ENCODE measurements at regions not wholly inside any gene's neighbourhood (a gene's known extent, or its start where the extent isn't known, plus 50 kb on each side); places are given as distances from the start of the nearest gene placed in this dataset.

DNA sequence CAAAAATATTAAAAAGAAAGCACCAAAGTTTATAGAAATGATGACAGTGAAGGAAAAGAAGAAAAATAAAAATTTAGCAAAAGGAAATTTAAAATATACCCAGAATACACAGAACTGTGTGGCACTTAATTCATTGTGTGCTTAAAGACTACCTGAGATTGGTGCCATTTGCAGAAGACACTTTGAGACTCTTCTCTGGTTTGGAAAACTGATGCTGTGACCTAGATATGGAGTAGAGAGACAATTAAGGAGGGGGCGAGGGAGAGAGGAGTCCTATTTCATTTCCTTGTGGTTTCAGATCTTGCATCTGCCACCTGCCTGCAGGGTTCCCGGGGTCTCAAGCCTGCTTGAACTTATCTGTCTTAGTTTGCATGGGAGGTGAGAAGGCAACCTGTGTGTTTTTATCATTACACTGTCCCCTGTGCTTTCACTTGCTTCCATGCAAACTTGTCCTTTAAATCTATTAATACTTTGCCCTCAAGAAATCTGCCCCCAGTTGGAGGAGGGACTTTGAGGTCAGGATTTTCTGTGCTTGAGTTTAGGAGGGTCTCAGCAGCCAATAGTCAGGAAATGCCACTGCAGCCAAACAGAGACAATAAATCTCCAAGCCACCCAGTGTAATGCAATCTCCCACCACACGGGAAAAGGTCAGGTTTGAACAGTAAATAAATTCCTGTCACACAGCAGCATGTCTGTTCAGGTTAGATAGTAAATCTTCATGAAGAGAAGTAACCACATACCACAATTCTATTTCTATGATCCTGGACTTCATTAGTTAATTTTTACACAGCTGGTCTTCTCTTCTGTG, 119.4 kb downstream of the CAND1 start:
- TF ChIP-seq, protein P1, sequence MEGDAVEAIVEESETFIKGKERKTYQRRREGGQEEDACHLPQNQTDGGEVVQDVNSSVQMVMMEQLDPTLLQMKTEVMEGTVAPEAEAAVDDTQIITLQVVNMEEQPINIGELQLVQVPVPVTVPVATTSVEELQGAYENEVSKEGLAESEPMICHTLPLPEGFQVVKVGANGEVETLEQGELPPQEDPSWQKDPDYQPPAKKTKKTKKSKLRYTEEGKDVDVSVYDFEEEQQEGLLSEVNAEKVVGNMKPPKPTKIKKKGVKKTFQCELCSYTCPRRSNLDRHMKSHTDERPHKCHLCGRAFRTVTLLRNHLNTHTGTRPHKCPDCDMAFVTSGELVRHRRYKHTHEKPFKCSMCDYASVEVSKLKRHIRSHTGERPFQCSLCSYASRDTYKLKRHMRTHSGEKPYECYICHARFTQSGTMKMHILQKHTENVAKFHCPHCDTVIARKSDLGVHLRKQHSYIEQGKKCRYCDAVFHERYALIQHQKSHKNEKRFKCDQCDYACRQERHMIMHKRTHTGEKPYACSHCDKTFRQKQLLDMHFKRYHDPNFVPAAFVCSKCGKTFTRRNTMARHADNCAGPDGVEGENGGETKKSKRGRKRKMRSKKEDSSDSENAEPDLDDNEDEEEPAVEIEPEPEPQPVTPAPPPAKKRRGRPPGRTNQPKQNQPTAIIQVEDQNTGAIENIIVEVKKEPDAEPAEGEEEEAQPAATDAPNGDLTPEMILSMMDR (IDR thresholded peaks at IDR 0.05) = 0 out of 2 replicates have a peak, but pooled peaks have one; percentile 7
- no peak for TF ChIP-seq ZFX (IDR thresholded peaks at IDR 0.05; ENCODE audit: borderline replicate concordance)

Data from 22Rv1 (cell line).